GM19240 (cell line): ENCODE measurements at regions not wholly inside any gene's neighbourhood (a gene's known extent, or its start where the extent isn't known, plus 50 kb on each side); places are given as distances from the start of the nearest gene placed in this dataset.

ENCODE experiments used
- DNase-seq: peaks from one replicate; pipeline ENCODE4 v3.0.0; 2011; ENCODE audit warnings: low spot score; ENCODE audit not compliant: insufficient read length

- no peak for DNase-seq
Observed at GRCh38 chr6:2381872-2382661, 136.7 kb upstream of the GMDS start.

DNA sequence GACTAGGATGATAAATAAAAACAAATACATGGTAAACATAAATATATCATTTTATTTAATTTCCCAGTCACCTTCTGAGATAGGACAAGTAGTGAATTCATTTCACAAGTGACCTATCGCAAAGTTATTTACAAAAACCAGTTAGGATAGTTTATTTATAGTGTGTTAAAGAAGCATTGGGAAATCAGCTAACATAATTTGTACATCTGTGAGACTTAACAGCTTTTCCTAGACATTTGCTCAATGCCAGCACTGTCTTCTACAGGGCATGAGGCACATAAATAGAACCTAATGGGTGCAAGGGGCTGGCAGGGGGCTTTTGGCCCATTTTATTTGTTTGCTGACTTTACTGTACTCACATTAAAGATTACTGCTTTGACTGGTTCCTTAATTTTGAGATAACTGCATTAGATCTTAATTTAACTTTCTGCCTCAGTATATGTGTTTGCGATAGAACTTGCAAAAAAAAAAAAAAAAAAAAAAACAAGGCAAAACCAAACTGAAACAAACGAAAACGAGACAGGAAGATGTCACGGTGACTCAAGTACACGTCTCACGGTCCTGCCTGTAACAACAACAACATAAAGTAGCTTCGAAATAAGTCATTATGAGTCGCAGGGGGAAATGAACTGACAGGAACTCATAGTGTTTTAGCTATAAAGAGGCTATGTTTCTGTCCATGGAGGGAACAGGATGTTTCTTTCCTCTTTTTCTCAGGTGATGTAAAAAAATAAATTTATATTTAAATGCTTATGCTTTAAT, 133.7 kb upstream of the GMDS start:
- no peak for DNase-seq

DNA sequence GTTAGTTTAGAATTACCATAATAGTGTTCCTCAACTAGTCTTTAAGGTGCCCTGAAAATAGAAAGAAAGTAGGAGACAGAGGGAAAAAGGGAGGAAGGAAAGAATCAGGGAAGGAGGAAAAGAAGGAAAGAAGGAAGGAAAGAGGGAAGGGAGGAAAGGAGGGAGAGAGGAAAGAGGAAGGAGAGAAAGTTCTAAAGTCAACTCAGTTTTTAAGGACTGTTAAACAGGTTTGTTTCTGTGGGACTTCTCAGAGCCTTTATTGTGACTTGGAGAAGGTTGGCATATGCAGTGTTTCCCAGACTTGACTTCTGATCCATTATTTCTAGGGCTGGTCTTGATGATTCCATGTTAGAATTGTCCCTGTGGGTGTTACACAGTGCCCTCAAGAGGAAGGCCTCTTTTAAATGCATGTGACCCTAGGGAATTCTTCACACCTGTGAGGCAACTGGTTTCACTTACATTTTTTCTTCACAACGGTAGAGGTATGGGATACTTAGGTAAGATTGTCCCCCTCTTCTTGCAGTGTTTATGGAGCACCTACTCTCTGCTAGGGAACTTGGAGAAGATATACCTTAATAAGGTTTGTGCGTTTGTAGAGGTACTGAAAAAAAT, 132.7 kb upstream of the GMDS start:
- DNase-seq: no peak

- DNase-seq: no peak
Observed at GRCh38 chr6:2376429-2377355, 131.3 kb upstream of the GMDS start.

DNA sequence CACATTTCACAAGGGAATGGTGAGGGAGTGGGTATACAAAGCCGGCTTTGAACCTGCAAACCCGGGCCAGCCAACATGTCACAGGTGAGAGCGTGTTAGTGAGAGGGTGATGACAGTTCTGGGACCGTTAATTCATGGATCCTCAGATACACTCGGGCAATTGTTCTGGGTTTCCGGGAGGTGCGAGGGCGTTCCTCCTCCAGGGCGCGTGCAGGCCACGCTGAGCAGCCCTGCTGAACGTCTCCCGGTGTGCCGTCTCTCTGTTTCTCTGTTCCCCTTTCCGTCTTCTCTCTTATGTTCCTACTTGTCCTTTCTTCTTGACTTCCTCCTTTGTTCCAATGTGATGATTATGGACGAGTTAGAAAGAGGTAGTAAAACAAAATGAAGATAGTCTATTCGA, 130.0 kb upstream of the GMDS start:
- no peak for DNase-seq

DNA sequence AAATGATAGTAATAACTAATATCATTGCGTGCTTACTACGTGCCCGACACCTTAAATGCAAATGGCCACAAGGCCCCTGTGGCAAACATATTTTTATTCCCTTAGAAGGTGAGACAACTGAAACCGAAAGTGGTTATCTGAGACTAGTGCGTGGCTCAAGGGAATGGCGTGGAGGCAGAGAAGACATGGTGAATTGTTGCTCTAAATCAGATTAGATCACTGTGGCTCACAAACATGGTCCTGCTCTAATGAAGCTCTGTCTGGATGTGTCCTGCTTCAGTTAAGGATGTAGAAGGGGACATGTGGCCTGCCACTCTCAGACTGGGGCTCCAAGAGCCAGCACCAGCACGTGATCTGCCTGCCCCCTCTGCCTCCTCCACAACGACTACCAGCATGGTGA, 124.2 kb upstream of the GMDS start:
- no peak for DNase-seq

GRCh38 chr6:2363211-2363610, 117.8 kb upstream of the GMDS start:
- no peak for DNase-seq

DNA sequence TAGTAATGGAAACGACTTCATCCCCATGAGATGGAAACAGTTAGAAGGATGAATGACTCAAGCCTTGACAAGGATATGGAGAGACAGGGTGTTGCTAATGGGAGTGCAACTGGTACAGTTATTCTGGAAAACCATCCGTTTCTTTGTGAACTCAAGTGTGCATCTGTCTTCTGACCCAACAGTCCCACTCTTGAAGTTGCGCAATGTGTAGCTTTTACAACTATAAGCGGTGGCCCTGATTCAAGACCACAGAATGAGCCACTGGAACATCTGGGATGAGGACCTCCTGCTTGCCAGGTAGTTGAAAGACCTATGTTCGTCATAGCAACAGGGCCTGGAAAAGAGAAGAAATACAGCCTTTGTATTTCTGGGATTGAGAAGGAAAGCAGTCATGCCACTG, 115.8 kb upstream of the GMDS start:
- DNase-seq: no peak

DNA sequence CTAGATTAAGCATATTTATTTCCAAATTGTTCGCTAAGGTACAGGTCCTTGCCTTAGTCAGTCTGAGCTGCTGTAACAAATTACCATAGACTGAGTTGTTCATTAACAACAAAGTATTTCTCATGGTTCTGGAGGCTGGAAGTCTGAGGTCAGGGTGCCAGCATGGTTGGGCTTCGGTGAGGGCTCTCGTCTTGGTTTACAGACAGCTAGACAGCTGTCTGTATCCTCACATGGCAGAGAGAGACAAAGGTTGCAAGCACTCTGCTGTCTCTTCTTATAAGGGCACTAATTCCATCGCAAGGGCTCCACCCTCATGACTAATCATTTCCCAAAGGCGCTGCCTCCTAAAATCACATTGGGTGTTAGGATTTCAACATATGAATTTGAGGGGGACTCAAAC, 115.3 kb upstream of the GMDS start:
- DNase-seq: no peak

DNA sequence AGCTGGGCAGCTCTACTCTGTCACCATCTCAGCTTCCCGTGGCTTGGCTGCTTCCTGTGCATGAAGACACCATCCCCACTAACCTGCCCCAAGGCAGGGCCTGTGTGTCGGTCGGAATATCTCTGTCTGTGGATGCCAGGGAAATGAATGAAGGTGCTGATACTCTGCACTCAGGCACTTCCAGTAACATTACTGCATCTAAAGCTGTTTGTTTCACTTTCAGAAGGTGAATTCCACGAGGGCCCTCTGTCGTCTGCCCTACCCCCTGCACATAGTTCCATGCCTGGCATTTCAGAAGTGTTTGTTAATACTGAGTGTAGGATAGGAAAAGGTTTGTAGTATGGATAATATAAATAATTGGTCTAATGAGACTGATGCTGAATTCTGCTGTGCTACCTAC, 114.7 kb upstream of the GMDS start:
- DNase-seq: no peak

- DNase-seq: no peak
Observed at GRCh38 chr6:2355150-2355549, 109.7 kb upstream of the GMDS start.

DNA sequence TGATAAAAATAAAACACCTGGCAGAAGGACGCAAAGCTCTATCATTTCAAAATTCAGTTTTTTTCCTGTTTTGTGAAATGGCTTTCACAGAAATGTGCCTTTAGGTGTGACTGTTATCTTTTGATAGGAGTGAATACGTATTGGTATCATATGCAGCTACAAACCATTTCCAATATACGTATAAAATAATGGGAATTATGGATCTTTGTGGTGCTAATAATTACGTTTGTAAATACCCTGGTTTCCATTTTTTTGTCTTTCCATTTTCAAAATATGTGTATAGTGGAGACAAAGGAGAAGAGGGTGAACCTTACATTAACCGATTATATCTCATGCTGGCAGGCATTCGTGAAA, 108.7 kb upstream of the GMDS start:
- no peak for DNase-seq

DNA sequence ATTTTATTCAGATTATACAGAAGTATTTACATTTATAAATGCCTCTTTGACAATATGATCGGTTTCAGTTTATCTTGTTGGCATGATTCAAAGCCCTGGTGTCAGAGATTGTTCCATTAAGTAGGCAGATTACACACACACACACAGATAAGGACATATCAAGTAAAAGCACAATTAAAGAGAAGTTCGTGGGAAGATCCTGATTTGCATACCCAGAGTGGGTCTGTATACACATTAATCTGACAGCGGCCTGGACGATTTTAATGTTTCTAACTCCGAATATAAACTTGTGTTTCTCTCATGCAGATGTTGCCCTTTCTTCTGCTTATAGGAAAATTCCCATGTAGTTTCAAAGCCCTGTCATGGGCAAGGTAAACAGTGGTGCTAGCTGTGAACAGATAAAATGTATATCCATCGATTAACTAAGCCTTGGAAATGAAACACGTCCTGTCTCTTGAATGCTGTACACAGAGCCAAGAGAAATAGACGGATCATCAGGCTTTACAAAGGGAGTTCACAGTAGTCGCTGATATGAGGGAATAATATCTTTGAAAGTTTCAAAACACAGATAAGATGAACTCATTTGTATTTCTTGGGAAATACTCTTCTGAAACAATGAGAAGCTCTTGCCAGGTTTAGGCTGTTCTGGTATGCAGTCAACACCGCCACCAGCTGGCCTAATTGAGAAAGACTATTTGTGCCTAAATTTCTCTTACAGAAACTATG, 108.2 kb upstream of the GMDS start:
- peak; percentile 24 for DNase-seq

DNA sequence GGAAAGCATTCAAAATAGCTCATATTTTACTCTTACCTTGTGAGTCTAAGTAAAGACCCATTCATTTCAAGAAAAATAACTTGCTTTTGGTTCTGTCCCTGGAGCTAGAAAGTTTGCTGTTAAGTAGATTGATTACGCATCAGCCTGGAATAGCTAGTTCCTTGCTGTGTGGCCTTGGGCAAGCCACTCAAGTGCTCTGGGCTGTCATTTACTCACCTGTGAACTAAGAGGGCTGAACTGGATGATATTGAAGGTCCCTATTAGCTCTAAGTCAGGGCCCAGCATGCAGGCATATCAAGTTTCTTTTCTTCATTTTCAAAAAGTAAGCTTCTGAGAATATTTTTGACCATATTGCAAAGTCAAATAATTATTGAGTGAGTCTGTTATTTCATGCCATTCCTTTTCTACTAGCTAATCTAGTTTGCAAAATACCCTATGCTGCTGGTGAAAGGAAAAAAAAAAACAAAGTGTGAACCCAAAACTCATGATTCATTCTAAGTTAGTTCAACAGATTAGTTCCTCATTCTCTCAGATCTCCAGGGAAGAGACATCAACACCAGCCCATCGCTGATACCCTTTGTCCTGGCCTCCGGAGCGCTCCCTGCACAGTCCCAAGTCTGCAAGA, 106.5 kb upstream of the GMDS start:
- no peak for DNase-seq

DNA sequence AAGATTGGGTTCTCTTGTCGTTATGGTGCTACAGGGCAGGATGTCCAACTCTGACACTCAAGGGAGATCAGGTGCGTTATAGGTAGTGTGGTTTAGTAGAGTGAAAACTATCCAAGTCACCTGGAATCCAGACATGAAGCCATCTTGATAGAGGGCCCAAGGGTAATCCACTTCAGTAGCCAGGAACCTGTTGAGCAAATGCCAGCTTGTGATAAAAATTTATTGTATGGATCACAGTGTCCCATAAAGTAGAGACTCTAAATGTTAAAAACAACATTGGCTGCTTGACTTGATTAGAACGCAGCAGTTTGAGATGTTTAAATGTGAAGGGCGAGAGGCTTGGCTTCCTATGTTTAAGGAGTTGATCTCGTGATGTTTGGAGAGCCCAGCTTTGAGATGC, 105.7 kb upstream of the GMDS start:
- no peak for DNase-seq

DNA sequence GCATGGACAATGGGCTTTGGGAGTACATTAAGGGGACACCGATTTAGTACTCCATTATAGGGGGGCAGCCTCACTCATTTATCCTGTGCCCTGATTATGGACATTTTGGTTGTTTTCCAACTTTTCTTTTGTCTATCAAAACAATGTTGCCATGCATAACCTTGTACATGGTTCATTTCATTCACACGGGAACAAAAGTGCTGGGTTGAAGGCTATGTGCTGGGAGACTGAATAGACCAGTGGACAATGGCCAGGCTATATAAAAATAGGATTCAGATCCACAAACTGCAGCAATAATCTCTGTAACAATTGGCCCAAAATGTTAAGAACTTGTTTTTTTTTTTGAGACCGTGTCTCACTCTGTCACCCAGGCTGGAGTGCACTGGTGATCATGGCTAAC, 100.7 kb upstream of the GMDS start:
- DNase-seq: no peak

DNA sequence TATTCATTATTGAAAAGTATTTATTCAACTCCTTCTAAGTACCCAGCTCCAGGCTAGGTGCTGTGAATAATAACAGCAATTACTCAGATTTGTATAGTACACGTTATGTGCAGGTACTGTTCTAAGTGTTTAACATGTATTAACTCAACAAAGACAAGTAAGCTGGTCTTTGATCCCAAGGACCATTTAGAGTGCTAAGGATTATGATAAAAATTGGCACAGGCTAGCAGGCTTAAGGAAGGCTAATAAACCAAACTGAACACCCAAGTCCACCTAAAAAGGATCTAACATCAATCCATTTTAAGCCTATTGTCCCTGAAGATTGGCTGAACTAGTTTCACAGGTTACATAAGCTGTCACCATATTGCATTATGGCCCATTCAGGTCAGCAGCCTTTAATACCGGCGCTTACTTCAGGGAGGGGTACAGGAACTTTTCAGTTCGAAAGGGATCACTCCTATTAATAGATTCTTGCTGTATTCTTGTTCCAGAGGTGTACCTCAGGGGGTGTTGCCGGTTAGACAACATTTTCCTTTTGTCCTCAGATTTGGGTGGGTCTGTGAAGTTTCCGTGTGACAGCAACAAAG, 99.0 kb upstream of the GMDS start:
- no peak for DNase-seq

DNA sequence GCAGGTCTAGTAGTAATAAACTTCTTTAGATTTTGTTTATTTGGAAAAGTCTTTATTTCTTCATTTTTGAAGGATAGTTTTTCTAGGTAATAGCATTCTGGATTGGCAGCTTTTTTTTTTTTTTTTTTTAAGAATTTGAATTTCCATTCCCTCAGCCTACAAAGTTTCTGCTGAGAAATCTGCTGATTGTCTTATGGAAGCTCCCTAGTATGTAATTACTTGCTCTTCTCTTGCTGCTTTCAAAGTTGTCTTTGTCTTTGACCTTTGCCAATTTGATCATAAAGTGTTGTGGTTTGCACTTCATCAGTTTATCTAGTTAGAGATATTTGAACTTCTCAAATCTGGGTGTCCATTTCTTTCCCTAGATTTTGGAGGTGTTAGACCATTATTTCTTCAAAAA, 82.2 kb upstream of the GMDS start:
- DNase-seq: no peak

DNA sequence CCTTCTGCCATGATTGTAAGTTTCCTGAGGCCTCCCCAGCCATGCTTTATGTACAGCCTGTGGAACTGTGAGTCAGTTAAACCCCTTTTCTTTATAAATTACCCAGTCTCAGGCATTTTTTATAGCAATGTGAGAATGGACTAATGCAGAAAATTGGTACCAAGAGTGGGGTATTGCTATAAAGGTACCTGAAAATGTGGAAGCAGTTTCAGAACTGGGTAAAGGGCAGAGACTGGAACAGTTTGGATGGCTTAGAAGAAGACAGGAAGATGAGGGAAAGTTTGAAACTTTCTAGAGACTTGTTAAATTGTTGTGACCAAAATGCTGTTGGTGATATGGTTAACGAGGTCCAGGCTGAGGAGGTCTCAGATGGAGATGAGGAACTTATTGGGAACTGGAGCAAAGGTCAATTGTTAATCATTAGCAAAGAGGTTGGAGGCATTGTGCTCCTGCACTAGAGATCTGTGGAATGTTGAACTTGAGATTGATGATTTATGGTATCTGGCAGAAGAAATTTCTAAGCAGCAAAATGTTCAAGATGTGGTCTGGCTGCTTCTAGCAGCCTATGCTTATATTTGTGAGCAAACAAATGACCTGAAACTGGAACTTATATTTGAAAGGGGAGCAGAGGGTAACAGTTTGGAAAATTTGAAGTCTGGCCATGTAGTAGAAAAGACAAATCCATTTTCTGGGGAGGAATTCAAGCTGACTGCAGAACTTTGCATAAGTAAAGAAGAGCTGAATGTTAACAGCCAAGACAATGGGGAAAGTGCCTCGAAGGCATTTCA, 79.0 kb upstream of the GMDS start:
- DNase-seq: no peak
